Spleen (tissue), 7 donors: ENCODE measurements at regions not wholly inside any gene's neighbourhood (a gene's known extent, or its start where the extent isn't known, plus 50 kb on each side); places are given as distances from the start of the nearest gene placed in this dataset.

Source experiments
- CTCF ChIP-seq, 11 experiments: fragments of 200-600 bp in 7 of 11; fragments of 450-650 bp in 4 of 11; sonication (generic) in 4 of 11; IDR thresholded peaks in 8 of 11; conservative IDR thresholded peaks in 3 of 11; 1 replicate in 7 of 11; 2 replicates in 4 of 11; pipeline versions ENCODE4 v1.4.0 to v1.8.0; 2016 to 2021; ENCODE audit warnings: antibody characterized with exemption in 11 of 11, inconsistent platforms in 4 of 11, mild to moderate bottlenecking in 1 of 11
- POLR2A ChIP-seq, 3 donors: fragments of 450-650 bp; IDR thresholded peaks; one replicate each; pipeline ENCODE4 v1.5.1; 2017; ENCODE audit warnings: antibody characterized with exemption in 3 of 3, mild to moderate bottlenecking in 1 of 3
- POLR2AphosphoS5 ChIP-seq, 3 donors: sonication (generic); formaldehyde crosslinking; IDR thresholded peaks; one replicate each; pipeline ENCODE4 v1.5.1; 2017; ENCODE audit warnings: antibody characterized with exemption in 3 of 3
- donor health status: DM: no; HTN: no; CAD: no; lungs with moderate emphysema.
- donor health status: DM: no; HTN: no; CAD: no.
- donor health status: DM: no; HTN: no; CAD: no.

- TF ChIP-seq POLR2A (IDR thresholded peaks at IDR 0.05) (no peak), CTCF (IDR thresholded peaks at IDR 0.05 in 8 of 11, conservative IDR thresholded peaks at IDR 0.05 in 3 of 11) (no peak), POLR2AphosphoS5 (IDR thresholded peaks at IDR 0.05) (no peak)
Measured at GRCh38 chr1:228975238-228975907, 240.1 kb downstream of the RHOU start.
